GM12878 (cell line): ENCODE measurements at regions not wholly inside any gene's neighbourhood (a gene's known extent, or its start where the extent isn't known, plus 50 kb on each side); places are given as distances from the start of the nearest gene placed in this dataset.

Experiments
- ATAC-seq: fragments of 200-7000 bp; cut with Tn5 transposase; 3 replicates; pipeline ENCODE4 v1.9.1; 2020; ENCODE audit warnings: mild to moderate bottlenecking, moderate library complexity
- BruUV-seq: library from RNA; stranded (reverse); fragments of 400-500 nt; replicated peaks from 2 replicates; lab custom pipeline; 2021; lab: Mats Ljungman, UMichigan
- CTCF ChIA-PET: fragments of 300-600 bp; sonication (Branson Sonifier 250); formaldehyde crosslinking; extraction: SDS; loops from one replicate; lab custom pipeline; 2021; ENCODE audit warnings: inconsistent platforms; lab: Yijun Ruan, JAX
- POLR2A ChIA-PET: fragments of 350-600 bp; formaldehyde crosslinking; extraction: SDS; loops from one replicate; lab custom pipeline; 2021; ENCODE audit warnings: inconsistent platforms; lab: Charles Lee
- RAD21 ChIA-PET: fragments of 300-600 bp; sonication (Branson Sonifier 250); formaldehyde crosslinking; loops from one replicate; lab custom pipeline; 2023; ENCODE audit warnings: antibody characterized with exemption; ENCODE audit not compliant: unreplicated experiment; lab: Charles Lee
- SMC1A ChIA-PET: fragments of 300-600 bp; sonication (Branson Sonifier 250); formaldehyde crosslinking; loops from one replicate; lab custom pipeline; 2023; ENCODE audit not compliant: unreplicated experiment, uncharacterized antibody; lab: Charles Lee
- DNase-seq: peaks from one replicate; pipeline ENCODE4 v3.0.0-alpha.2; 2011; ENCODE audit warnings: low read depth, low spot score
- FAIRE-seq: peaks from 3 replicates; lab custom pipeline; 2011; peaks lifted over from hg19 to GRCh38; lab: Jason Lieb, UNC
- H2AFZ ChIP-seq: 2 replicates; pipeline ENCODE4 v1.6.0; 2011; ENCODE audit warnings: low read depth, low read length, control low read depth; ENCODE audit not compliant: control insufficient read depth
- H3K27ac ChIP-seq: 2 replicates; pipeline ENCODE4 v1.5.1; 2011; ENCODE audit warnings: control low read depth; ENCODE audit not compliant: control insufficient read depth, insufficient read depth
- H3K27me3 ChIP-seq, 2 experiments: replicated peaks in 1 of 2; 2 replicates each; pipeline versions ENCODE4 v1.6.0 to v1.6.1; 2011; ENCODE audit warnings: low read length in 1 of 2; ENCODE audit not compliant: control insufficient read depth in 2 of 2, insufficient read depth in 2 of 2
- H3K36me3 ChIP-seq, 2 experiments: 2 replicates each; pipeline ENCODE4 v1.5.1; 2011; ENCODE audit warnings: low read length in 1 of 2; ENCODE audit not compliant: control insufficient read depth in 2 of 2, insufficient read depth in 2 of 2
- H3K4me1 ChIP-seq: 2 replicates; pipeline ENCODE4 v1.6.1; 2011; ENCODE audit warnings: mild to moderate bottlenecking, low read length, moderate library complexity, mixed read lengths; ENCODE audit not compliant: control insufficient read depth, insufficient read depth
- H3K4me2 ChIP-seq: 2 replicates; pipeline ENCODE4 v1.6.0; 2011; ENCODE audit warnings: control low read depth; ENCODE audit not compliant: control insufficient read depth, insufficient read depth
- H3K4me3 ChIP-seq: fragments of 200-600 bp; sonication (generic); 2 replicates; pipeline ENCODE4 v1.5.1; 2016
- H3K79me2 ChIP-seq: 2 replicates; pipeline ENCODE4 v1.6.0; 2011; ENCODE audit warnings: low read length; ENCODE audit not compliant: control insufficient read depth, insufficient read depth
- H3K9ac ChIP-seq: 2 replicates; pipeline ENCODE4 v1.8.0; 2011; ENCODE audit warnings: low read length, control low read depth, mixed read lengths; ENCODE audit not compliant: control insufficient read depth, insufficient read depth
- H3K9me3 ChIP-seq: replicated peaks from 3 replicates; pipeline ENCODE4 v1.5.1; 2011; ENCODE audit warnings: mild to moderate bottlenecking, low read length; ENCODE audit not compliant: control insufficient read depth, insufficient read depth
- H4K20me1 ChIP-seq: 2 replicates; pipeline ENCODE4 v1.6.0; 2011; ENCODE audit not compliant: control insufficient read depth, insufficient read depth
- CBX5 ChIP-seq: sonication (generic); IDR thresholded peaks from 2 replicates; pipeline ENCODE4 v1.6.1; 2016; ENCODE audit warnings: low read depth, moderate library complexity, mild to moderate bottlenecking, inconsistent platforms
- CHD2 ChIP-seq: IDR thresholded peaks from 2 replicates; pipeline ENCODE4 v1.6.1; 2011; ENCODE audit warnings: low read depth, low read length, improper control_type of control experiment, borderline replicate concordance
- CHD4 ChIP-seq: fragments of 200-600 bp; sonication (generic); IDR thresholded peaks from 2 replicates; pipeline ENCODE4 v1.6.1; 2016; ENCODE audit warnings: mild to moderate bottlenecking
- FOS ChIP-seq: IDR thresholded peaks from 3 replicates; pipeline ENCODE4 v1.6.1; 2011; ENCODE audit warnings: borderline replicate concordance; ENCODE audit not compliant: insufficient read length; ENCODE audit errors: extremely low read depth
- IRF4 ChIP-seq: IDR thresholded peaks from 2 replicates; pipeline ENCODE4 v1.6.1; 2011; ENCODE audit warnings: low read depth, low read length
- MTA3 ChIP-seq: IDR thresholded peaks from 2 replicates; pipeline ENCODE4 v1.6.1; 2012; ENCODE audit warnings: low read length, inconsistent platforms, borderline replicate concordance
- SIN3A ChIP-seq: IDR thresholded peaks from 2 replicates; pipeline ENCODE4 v1.6.1; 2012; ENCODE audit warnings: low read depth, low read length, improper control_type of control experiment
- SMC3 ChIP-seq: IDR thresholded peaks from 2 replicates; pipeline ENCODE4 v1.6.1; 2011; ENCODE audit warnings: low read length, improper control_type of control experiment, borderline replicate concordance
- SP1 ChIP-seq: IDR thresholded peaks from one replicate; pipeline ENCODE4 v1.6.1; 2011; ENCODE audit warnings: low read depth, low read length
- STAT3 ChIP-seq: IDR thresholded peaks from 2 replicates; pipeline ENCODE4 v1.6.1; 2011; ENCODE audit warnings: low read depth, low read length, improper control_type of control experiment
- ZSCAN29 ChIP-seq: fragments of 450-650 bp; IDR thresholded peaks from 2 replicates; pipeline ENCODE4 v1.6.1; 2017; ENCODE audit warnings: mild to moderate bottlenecking, moderate library complexity
- WGBS: methylation state at CpG from one replicate; pipeline ENCODE4 v1.1.6; 2016; ENCODE audit warnings: low lambda C conversion rate; ENCODE audit not compliant: insufficient replicate concordance, insufficient coverage; ENCODE audit errors: missing lambda C conversion rate; 5-methylcytosine and 5-hydroxymethylcytosine counted together
- in situ Hi-C: fragments of 300-500 bp; cut with MboI; formaldehyde crosslinking; loops from 9 replicates; pipeline ENCODE4 v1.14.3; 2018; ENCODE audit warnings: mixed read lengths
- intact Hi-C: fragments of 100-400 bp; cut with micrococcal nuclease; formaldehyde crosslinking; loops from one replicate; pipeline ENCODE4 v1.14.2; 2022; ENCODE audit not compliant: unreplicated experiment
- TF ChIP-seq, protein P1 (sequence below): fragments of 150-350 bp; IDR thresholded peaks from 2 replicates; pipeline ENCODE4 v1.6.1; 2014; ENCODE audit warnings: mild to moderate bottlenecking, low read depth, low read length
- TF ChIP-seq, protein P2 (sequence below): fragments of 450-650 bp; IDR thresholded peaks from 2 replicates; pipeline ENCODE4 v1.6.1; 2018; ENCODE audit warnings: borderline replicate concordance, mild to moderate bottlenecking; ENCODE audit not compliant: partially characterized antibody
- TF ChIP-seq, protein P3 (sequence below): IDR thresholded peaks from 2 replicates; pipeline ENCODE4 v1.6.1; 2012; ENCODE audit warnings: low read depth, low read length, improper control_type of control experiment

DNA sequence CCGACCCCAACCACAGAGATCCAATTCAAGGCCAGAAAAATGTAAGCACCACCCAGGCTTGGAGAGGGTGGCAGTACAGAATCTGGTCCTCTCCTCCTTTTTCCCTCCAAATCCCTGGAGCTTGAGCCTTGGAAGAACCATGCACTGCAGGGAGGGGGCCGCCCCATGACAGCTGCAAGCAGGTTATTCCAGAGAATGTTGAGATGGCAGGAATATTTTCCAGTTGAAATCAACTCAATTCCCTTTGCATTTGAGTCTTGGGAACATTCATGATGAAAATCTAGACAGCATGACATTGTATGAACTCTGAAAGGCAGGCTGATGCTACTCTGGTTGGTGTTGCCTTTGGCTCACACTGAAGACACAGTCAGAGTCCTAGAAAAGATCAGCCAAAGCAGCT lies 386.6 kb upstream of the FGF16 start:
- H3K4me1 ChIP-seq: no peaks in the 10 kb centered on the region
- H3K9me3 ChIP-seq: no peaks in the 10 kb centered on the region
- CTCF ChIA-PET: no interaction called here
- no peaks in the 10 kb centered on the region for H3K79me2 ChIP-seq
- intact Hi-C loops: no loop called here
- no peak for DNase-seq
- no peak overlapping the region for H2AFZ ChIP-seq
- no peak overlapping the region for H3K4me3 ChIP-seq
- no peak overlapping the region for H3K27ac ChIP-seq
- H3K36me3 ChIP-seq: no peaks in the 10 kb centered on the region
- POLR2A ChIA-PET: no interaction called here
- H3K27me3 ChIP-seq: no peaks in the 10 kb centered on the region
- SMC1A ChIA-PET: no interaction called here
- RAD21 ChIA-PET: no interaction called here
- WGBS: 0% methylated on average over 2 of the region's 2 CpGs
- H3K9ac ChIP-seq: no peak overlapping the region
- BruUV-seq: no TSS peak
- FAIRE-seq: no peak
- no peaks in the 10 kb centered on the region for H4K20me1 ChIP-seq
- in situ Hi-C loops: no loop called here
- H3K4me2 ChIP-seq: no peak overlapping the region
- ATAC-seq: no peak
- no peak for TF ChIP-seq FOS
- no peak for TF ChIP-seq SP1
- no peak for TF ChIP-seq STAT3
- no peak for TF ChIP-seq ZSCAN29
- TF ChIP-seq CBX5: no peak
- no peak for TF ChIP-seq IRF4
- no peak for TF ChIP-seq SMC3
- TF ChIP-seq, protein P1, sequence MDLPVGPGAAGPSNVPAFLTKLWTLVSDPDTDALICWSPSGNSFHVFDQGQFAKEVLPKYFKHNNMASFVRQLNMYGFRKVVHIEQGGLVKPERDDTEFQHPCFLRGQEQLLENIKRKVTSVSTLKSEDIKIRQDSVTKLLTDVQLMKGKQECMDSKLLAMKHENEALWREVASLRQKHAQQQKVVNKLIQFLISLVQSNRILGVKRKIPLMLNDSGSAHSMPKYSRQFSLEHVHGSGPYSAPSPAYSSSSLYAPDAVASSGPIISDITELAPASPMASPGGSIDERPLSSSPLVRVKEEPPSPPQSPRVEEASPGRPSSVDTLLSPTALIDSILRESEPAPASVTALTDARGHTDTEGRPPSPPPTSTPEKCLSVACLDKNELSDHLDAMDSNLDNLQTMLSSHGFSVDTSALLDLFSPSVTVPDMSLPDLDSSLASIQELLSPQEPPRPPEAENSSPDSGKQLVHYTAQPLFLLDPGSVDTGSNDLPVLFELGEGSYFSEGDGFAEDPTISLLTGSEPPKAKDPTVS: no peak
- TF ChIP-seq MTA3: no peak

DNA sequence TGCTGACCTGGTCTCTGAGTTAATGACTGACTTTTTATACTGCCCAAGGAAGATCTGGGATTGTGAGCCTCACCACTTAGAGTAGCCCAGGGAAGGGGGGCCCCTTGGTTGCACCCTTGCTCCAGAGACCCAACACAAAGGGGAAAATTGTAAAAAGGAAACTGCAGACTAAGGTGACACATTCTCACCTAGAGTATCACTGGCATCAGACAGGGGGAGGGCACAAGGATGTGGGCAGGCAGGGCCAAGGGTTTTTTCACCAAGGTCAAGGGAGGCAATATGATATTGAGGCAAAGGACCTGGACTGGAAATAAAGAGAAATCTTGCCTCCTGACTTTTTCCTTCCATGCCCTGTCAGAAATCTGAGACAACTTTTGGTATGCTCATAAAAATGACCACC lies 386.2 kb upstream of the FGF16 start:
- no peaks in the 10 kb centered on the region for H3K27me3 ChIP-seq
- CTCF ChIA-PET: no interaction called here
- DNase-seq: no peak
- no peak for ATAC-seq
- H3K9me3 ChIP-seq: no peaks in the 10 kb centered on the region
- H3K9ac ChIP-seq: no peak overlapping the region
- H2AFZ ChIP-seq: no peak overlapping the region
- BruUV-seq: no TSS peak
- H4K20me1 ChIP-seq: no peaks in the 10 kb centered on the region
- SMC1A ChIA-PET: no interaction called here
- no peak overlapping the region for H3K27ac ChIP-seq
- H3K4me3 ChIP-seq: no peak overlapping the region
- no peak overlapping the region for H3K4me2 ChIP-seq
- TF ChIP-seq CHD4 (no peak), SIN3A (no peak), STAT3 (no peak), CHD2 (no peak)
- TF ChIP-seq, protein P2, sequence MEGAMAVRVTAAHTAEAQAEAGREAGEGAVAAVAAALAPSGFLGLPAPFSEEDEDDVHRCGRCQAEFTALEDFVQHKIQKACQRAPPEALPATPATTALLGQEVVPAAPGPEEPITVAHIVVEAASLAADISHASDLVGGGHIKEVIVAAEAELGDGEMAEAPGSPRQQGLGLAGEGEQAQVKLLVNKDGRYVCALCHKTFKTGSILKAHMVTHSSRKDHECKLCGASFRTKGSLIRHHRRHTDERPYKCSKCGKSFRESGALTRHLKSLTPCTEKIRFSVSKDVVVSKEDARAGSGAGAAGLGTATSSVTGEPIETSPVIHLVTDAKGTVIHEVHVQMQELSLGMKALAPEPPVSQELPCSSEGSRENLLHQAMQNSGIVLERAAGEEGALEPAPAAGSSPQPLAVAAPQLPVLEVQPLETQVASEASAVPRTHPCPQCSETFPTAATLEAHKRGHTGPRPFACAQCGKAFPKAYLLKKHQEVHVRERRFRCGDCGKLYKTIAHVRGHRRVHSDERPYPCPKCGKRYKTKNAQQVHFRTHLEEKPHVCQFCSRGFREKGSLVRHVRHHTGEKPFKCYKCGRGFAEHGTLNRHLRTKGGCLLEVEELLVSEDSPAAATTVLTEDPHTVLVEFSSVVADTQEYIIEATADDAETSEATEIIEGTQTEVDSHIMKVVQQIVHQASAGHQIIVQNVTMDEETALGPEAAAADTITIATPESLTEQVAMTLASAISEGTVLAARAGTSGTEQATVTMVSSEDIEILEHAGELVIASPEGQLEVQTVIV: no peak
- TF ChIP-seq, protein P3, sequence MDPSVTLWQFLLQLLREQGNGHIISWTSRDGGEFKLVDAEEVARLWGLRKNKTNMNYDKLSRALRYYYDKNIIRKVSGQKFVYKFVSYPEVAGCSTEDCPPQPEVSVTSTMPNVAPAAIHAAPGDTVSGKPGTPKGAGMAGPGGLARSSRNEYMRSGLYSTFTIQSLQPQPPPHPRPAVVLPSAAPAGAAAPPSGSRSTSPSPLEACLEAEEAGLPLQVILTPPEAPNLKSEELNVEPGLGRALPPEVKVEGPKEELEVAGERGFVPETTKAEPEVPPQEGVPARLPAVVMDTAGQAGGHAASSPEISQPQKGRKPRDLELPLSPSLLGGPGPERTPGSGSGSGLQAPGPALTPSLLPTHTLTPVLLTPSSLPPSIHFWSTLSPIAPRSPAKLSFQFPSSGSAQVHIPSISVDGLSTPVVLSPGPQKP: no peak
- intact Hi-C loops: no loop called here
- in situ Hi-C loops: no loop called here
- RAD21 ChIA-PET: no interaction called here
- no peaks in the 10 kb centered on the region for H3K36me3 ChIP-seq
- no peaks in the 10 kb centered on the region for H3K79me2 ChIP-seq
- POLR2A ChIA-PET: no interaction called here
- H3K4me1 ChIP-seq: no peaks in the 10 kb centered on the region
- no peak for FAIRE-seq
